GM19452 (cell line): ENCODE measurements at regions not wholly inside any gene's neighbourhood (a gene's known extent, or its start where the extent isn't known, plus 50 kb on each side); places are given as distances from the start of the nearest gene placed in this dataset.

Source experiments
- ATAC-seq: cut with Tn5 transposase; IDR thresholded peaks from one replicate; pipeline ENCODE4 v1.9.1; 2021; ENCODE audit not compliant: unreplicated experiment

DNA sequence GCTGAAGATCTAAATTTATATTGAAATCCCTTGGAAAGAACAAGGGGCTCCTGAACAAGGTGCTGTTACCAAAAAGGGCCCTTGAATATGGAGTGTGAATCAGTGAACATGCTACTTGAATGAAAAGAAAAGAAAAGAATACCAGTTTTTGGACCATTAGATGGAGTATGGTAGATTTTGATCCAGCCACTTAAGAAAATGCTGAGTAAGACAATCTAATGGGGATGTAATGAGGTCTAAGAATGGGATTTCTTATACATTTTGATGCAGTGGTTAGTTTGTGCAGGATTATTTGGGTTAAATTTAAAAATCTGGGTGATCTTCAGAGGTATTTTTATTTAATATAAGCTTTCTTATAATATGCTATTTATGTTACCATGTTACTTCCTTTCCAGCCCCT is 2003.0 kb upstream of the LRRTM1 start:
- no peak for ATAC-seq

DNA sequence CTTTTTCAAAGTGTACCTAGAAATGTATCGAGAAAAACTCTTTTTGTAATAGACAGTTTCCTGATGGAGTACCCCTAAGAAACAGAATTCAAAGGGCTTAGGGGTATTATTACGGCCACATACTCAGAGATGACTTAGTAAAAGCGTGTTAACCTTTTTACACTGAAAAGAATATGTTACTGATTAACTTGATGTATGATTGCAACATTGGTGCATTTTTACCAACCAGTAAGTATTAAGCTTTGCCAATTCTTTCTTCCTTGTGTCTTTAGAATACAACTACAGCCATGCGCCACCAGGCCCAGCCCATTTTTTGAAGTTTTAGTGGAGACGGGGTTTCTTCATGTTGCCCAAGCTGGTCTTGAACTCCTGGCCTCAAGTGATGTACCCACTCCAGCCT is 1997.0 kb upstream of the LRRTM1 start:
- ATAC-seq = no peak

DNA sequence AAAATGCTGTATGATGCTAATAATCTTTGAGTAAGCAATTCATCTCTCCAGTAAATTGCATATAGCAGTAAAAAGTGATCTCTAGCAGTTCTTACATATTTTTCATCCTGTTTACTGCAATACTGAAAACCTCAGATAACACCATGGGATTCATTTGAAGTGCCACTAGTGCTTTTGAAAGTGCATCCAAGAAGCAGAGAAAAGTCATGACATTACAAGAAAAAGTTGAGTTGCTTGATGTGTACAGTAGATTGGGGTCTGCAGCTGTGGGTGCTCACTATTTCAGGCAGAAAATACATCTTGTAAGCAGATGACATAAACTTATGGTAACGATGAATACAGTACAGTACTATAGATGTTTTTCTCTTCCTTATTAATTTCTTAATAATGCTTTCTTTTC is 1984.9 kb upstream of the LRRTM1 start:
- ATAC-seq = no peak

DNA sequence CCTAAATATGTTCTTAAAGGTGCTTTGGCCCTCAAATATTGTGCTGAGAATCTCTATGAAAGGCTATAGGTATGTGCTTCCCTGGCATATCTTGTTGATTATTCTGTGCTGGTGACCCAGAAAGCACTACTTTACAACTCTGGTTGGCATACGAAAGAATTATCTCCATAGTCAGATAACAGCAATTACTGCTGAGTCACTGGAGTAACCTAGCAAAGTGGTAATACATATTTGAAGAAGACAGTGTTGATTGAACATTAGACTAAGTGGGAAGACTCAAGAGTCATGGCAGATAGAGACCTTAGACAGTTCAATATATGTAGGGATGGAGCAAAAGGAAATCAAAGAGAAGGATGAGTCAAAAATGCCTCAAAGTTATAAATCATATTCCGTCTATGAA is 1978.5 kb upstream of the LRRTM1 start:
- no peak for ATAC-seq

DNA sequence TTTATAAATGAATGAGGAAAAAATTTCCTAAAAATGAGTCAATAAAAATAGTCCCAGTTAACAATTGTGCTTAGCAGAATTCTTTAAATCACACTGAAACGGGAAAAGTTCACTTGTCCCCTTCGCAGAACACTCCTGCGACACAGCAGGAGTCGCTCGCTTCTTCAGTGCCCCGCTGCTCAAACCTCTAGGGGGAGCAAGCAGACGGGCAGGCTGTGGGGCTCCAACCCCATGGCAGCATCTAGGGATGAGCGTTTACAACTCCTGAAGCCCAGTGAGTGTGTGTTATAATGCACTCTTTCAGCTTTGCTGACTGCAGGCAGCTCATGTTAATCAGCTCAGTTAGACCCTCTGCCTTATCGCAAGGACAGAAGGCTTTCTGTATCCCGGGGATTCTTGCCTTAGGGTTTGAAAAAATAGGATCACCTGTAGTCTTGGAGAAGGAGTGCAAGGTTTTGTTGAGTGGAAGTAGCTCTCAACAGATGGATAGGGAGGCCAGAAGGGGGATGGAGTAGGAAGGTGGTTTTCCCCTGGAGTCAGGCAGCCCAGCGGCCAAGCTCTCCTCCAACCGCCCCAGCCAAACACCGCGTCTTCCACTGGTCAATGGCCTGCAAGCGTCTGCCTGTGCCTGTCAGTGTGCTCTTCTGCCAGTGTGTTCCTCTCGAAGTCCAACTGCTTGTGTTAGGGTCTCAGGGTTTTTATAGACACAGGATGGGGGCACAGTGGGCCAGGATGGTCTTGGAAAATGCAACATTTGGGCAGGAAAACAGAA is 1977.7 kb upstream of the LRRTM1 start:
- no peak for ATAC-seq

DNA sequence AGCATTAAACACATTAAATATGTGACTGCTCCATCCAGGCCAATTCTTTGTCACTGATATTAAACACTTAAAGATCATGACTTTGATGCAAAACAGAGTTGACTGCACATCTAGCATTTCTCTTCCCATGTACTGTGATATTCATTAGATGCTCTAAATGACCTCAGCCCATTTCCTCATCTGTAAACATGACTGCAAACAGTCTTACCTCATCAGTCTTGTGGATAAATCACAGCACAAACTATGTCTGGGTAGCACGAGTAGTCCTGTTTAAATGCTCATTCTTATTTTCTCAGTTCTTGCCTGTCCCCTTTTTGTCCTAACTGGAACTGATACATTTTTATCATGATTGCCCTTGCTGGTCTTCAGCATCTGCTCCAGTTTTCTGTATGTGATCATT is 1974.8 kb upstream of the LRRTM1 start:
- no peak for ATAC-seq

DNA sequence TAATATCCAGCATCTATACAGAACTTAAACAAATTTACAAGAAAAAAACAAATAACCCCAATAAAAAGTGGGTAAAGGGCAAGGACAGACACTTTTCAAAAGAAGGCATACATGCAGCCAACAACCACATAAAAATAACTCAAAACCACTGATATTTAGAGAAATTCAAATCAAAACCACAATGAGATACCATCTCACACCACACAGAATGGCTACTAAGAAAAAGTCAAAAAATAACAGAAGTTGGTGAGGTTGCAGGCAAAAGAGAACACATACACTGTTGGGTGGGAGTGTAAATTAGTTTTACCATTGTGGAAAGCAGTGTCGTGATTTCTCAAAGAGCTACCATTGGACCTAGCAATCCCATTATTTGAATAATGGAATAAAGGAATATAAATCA is 1973.9 kb upstream of the LRRTM1 start:
- ATAC-seq = no peak

DNA sequence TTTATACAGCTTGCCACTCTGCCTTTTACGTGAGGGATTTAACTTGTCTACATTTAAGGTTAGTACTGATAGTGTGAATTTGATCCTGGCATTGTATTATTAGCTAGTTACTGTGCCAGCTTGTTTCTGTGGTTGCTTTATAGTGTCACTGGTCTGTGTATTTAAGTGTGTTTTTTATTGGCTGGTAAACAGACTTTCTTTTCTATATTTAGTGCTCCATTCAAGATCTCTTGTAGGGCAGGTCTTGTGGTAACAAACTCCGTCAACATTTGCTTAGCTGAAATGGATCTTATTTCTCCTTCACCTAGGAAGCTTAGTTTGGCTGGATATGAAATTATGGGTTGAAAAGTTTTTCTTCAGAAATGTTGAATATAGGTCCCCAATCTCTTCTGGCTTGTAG is 1971.0 kb upstream of the LRRTM1 start:
- no peak for ATAC-seq

DNA sequence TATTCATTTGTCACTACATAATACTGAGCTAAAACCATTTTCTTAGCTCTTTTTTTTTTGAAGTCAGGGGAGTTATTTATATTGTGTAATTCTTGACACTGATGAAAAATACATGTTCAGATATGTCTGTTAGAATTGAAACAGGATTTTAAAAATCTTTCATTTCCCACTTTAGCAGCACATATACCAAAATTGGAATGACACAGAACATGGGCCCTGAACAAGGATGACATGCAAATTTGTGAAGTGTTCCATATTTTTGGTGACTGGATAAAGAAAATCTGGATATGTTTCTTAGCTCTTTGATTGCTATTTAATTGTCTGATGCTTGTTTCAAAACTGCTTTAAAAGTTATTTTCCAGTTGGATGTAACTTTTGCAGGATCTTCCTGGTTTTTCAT is 1963.9 kb upstream of the LRRTM1 start:
- no peak for ATAC-seq

DNA sequence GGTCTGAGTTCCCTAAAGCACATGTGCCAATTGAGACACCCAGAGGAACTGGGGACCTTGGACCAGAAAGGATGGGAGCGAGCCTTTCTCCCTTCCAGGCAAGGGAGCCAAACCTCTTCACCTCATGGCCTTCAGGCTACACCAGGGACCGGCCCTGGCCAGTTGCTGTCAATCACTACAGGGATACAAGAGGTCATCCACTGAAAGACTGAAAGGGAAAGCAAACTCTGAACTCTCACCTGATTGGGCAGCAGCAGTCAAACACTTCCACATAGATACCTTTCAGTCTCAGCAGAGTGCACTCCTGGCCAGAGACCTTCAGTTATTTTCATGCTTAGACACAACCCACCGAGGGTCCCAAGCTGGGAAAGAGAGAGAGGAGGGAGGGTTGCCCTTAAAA is 1956.0 kb upstream of the LRRTM1 start:
- no peak for ATAC-seq

DNA sequence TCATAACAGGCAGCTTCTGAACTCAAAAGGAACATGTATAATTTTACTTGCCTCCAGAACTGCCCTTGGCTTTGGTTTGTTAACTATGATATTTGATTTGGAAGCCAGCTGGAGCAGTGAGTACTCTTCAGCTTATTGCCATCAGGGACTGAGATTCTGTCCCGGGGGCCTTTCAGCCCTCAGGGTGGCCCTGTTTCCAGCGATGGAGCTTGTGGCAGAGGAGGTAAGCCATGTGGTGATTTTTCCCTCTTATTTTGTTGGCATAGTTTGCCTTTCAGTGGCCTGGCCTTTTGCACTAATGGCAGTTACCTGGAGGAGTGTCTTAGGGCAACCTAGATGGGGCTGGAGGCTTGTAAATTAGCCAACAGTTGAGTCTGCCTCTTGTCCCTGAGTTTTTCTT is 1955.0 kb upstream of the LRRTM1 start:
- ATAC-seq = no peak

DNA sequence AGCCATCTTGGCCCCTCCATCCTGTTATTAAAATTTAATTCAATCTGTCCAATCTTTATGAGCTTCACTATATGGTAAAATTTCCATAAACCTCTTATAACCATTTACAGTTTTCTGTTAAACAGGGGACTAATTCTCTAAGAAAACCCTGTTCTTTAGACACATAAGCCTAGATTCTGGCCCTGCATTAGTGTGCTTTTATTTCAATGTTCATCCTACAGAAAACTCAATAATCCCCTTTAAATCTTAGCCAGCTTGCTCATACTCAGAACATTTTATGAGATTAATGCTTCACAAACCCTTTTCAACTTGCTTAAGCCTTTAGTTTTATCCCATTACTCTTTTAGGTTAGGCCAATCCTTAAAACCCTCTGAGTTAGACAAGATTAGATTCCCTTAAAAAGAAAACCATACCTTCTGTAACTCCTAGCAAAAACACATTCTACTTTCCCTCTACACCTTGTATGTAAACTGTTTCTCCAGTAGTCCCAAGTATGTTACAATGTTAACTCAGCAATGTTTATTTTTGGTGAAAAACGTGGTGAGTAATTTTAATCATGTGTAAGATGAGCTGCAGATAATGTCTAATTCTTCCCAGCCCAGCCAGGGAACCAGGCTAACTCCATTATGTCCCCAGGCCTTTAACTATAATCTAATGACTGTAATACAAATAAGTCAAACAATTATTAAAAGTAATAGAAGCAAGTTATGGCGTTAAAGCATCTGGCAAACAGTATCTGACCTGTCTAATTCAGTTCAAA is 1953.4 kb upstream of the LRRTM1 start:
- no peak for ATAC-seq

DNA sequence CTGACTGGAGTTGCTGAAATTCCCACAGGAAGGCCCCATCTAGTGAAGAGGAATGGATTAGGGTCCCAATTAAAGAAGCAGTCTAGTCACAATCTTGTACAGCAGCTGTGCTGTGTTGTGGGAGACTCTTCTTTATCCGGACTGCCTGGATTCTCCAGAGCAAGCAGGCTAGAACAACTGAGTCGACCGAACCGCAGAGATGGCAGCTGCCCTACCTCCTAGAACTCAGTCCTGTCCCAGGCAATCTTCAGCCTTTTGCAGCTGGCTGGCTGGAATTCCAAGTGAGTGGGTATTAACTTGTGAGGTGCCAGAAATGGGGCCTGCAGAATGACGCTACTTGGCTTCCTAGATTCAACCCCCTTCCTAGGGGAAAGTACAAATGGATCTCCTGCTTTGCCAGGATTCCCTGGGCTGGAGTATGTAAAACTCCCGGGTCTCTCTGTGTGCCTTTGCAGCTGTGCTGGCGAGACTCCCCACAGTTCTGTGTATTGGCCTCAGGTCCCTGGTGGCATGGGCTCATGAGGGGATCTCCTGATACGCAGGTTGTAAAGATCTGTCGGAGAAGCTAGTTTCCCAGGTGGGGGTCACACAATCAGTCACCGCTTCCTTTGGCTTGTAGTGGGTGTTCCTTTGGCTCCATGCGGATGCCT is 1952.6 kb upstream of the LRRTM1 start:
- ATAC-seq = no peak

DNA sequence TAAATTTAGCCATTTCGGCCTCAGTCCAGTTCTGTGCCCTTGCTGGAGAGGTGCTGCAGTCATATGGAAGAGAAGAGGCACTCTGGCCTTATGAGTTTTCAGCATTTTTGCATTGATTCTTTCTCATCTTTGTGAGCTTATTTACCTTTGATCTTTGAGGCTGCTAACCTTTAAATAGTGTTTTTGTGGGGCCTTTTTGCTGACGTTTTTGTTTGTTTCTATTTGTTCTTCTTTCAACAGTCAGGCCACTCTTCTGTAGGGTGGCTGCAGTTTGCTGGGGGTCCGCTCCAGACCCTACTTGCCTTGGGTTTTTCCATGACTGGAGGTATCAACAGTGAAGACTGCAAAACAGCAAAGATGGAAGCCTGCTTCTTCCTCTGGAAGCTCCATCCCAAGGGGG is 1951.7 kb upstream of the LRRTM1 start:
- ATAC-seq = no peak

DNA sequence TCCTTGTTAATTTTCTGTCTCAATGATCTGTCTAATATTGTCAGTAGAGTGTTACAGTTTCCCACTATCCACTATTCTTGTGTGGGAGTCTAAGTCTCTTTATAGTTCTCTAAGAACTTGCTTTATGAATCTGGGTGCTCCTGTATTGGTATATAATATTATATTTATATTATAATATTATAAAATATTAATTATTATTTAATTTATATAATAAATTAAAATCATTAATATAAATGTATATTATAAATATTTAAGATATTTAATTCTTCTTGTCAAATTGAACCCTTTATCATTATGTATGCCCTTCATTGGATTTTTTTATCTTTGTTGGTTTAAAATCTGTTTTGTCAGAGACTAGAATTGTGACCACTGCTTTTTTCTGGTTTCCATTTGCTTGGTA is 1950.2 kb upstream of the LRRTM1 start:
- ATAC-seq = no peak

DNA sequence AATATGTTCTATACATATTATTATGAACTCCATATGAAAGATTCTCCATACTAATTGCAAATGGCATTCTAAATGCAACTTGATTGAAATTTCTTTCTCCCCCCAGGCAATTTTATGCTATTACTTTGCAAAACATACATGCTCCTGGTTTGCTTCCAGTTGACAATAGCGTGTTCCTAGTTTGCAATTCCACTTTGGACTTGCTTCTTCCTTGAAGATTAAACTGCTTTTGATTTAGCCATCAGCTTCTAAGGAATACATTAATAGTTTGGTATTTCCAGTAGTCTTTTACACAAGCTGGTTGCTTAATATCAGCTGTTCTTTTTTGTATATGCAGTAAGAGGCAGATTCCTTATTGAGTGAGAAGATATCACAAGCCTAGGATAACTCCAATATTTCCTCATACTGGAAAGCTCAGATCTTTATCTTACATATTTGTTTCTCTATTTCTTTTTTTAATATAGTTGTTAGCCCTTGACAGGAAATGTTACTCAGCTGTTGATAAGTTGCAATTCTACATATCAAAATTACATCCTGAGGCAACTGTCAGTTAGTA is 1941.7 kb upstream of the LRRTM1 start:
- no peak for ATAC-seq

DNA sequence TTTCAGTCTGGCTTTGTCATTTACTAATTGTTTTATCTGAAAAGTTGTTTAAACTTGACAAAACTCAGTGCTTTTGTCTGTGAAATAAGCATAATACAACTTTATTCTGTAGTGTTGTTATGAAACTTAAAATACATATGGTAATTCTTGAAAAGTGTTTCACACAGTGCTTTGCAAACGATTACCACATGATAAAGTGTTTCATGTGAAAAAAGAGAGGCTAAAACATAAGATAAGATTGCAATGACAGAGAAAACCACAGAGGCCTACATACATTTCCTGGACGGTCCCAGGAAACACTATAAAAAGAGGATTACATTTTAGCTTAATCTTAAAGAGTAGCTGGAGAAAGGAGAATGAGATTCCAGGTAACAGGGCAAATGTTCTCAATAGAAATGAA is 1934.6 kb upstream of the LRRTM1 start:
- ATAC-seq = no peak

DNA sequence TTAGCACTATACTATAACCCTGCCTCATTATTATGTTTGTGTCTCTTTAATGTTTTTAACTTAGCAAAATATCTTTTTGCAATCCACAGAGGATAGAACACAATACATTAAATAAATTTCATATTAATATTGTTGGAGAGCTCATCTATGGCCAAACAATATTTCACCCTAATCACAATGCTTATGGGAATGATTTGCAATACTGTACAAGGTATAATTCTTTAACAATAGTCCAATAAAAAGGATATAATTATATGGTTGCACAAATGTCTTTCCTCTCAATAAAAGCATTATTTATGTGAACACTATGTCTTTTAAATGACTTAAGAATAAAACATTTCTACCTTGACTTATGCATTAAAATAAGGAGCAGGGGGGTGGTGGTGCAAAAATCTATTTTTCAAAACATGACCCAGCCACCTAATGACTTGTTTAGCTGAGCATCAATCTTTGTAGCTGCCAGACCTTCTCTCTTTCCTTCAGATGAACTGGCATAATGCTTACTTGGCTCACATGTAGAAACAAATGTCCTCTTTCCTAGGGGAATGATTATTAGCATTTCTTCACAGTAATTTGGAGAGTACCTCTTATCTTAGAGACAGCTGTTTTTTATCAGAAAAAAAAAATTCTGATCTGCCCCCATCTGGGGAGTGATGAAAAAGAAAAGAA is 1933.6 kb upstream of the LRRTM1 start:
- ATAC-seq = no peak

DNA sequence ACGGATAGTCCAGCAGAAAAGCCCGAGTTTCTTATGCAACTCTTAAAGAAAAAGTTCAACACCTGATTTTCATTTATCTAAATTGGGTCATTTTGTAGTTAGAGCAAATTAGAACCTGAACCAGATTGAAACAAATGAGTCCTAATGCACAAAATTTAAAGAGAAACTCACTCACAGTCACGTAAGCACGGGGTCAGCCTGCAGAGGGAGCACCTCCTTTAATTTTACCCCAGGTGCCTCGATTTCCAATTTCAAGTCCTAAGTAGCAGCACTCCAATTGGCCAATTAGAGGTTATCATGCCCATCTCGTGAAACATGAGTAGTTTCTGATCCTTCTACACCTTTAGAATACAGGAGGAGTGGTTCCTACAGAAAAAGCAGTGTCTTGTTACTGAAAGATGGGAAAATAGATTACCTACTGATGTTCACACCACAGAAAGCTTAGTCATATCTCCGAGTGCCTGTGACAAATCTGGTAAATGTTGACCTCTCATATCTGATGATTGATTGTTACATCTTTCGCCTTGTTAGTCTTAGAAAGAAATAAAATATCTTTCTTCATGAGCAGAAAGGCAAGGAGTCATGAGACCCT is 1929.8 kb upstream of the LRRTM1 start:
- ATAC-seq = no peak

DNA sequence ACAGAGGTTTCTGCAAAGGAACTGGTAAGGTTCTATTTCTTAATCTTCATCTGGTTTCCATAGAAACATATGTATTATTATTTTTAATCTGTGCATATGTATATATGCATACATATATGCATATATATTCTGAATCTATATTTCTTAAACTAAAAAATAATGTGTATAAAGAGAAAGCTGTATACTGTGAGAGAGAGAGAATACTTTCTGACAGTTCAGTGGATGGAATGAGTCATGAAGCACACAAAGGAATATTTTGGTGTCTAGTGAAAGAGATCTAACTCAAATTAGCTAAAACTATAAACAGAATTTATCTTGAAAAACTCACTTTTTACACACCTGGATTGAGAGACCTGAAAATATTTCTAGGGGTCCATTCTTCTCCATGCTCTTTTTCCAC is 1929.3 kb upstream of the LRRTM1 start:
- no peak for ATAC-seq

DNA sequence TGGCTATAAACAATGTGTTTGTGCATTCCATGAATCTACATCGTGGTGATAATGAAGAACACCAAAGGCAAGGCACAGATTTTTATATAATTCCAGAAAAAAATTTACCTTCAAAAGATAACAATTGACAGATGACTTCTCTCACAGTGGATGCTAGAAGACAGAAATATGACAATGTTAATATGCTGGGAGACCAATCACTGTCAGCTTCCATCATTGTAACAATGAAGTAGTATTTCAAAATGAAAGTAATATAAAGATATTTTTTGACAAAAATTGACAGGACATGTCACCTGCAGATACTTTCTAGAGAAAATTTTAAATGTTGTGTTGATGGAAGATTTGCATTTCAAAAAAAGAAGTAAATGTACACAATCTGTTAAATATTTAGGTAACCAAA is 1925.9 kb upstream of the LRRTM1 start:
- no peak for ATAC-seq
